OCI-LY7 (cell line): ENCODE measurements at regions not wholly inside any gene's neighbourhood (a gene's known extent, or its start where the extent isn't known, plus 50 kb on each side); places are given as distances from the start of the nearest gene placed in this dataset.

Experiments
- BruUV-seq: library from RNA; stranded (reverse); fragments of 400-500 nt; replicated peaks from 2 replicates; lab custom pipeline; 2021; lab: Mats Ljungman, UMichigan
- CTCF ChIA-PET: fragments of 300-600 bp; sonication (Branson Sonifier 250); formaldehyde crosslinking; loops from one replicate; lab custom pipeline; 2022; ENCODE audit warnings: antibody characterized with exemption; ENCODE audit not compliant: unreplicated experiment; lab: Charles Lee
- POLR2A ChIA-PET: fragments of 300-600 bp; sonication (Branson Sonifier 250); formaldehyde crosslinking; loops from one replicate; lab custom pipeline; 2022; ENCODE audit warnings: antibody characterized with exemption; lab: Charles Lee
- DNase-seq: peaks from one replicate; pipeline ENCODE4 v3.0.0-alpha.2; 2015; ENCODE audit warnings: low spot score
- H2AFZ ChIP-seq: fragments of 200-600 bp; sonication (generic), shearing (Covaris generic); 2 replicates; pipeline ENCODE4 v1.6.1; 2014; ENCODE audit warnings: mild to moderate bottlenecking, antibody characterized with exemption, low read length, moderate library complexity
- H3K27ac ChIP-seq: fragments of 200-600 bp; sonication (generic); 2 replicates; pipeline ENCODE4 v1.5.1; 2014; ENCODE audit warnings: mixed run types, low read depth, mild to moderate bottlenecking, moderate library complexity, low read length, inconsistent platforms; ENCODE audit not compliant: poor library complexity, severe bottlenecking
- H3K36me3 ChIP-seq: fragments of 200-600 bp; sonication (generic); 2 replicates; pipeline ENCODE4 v1.6.1; 2014; ENCODE audit warnings: mild to moderate bottlenecking, antibody characterized with exemption, low read length, moderate library complexity, mixed read lengths; ENCODE audit not compliant: insufficient read depth
- H3K4me1 ChIP-seq: fragments of 200-600 bp; sonication (generic); 2 replicates; pipeline ENCODE4 v1.5.1; 2014; ENCODE audit warnings: mild to moderate bottlenecking, low read length; ENCODE audit not compliant: insufficient read depth, poor library complexity, severe bottlenecking
- H3K4me2 ChIP-seq: fragments of 200-600 bp; sonication (generic); 2 replicates; pipeline ENCODE4 v1.6.1; 2014; ENCODE audit warnings: mild to moderate bottlenecking, low read length
- H3K4me3 ChIP-seq: fragments of 200-600 bp; sonication (generic); 2 replicates; pipeline ENCODE4 v1.5.1; 2014; ENCODE audit warnings: mild to moderate bottlenecking, low read depth, low read length; ENCODE audit not compliant: poor library complexity, severe bottlenecking
- H3K79me2 ChIP-seq: fragments of 200-600 bp; sonication (generic); 2 replicates; pipeline ENCODE4 v1.6.1; 2016; ENCODE audit warnings: low read depth, mild to moderate bottlenecking, low read length, moderate library complexity, mixed read lengths; ENCODE audit not compliant: insufficient read depth
- H3K9me2 ChIP-seq: fragments of 200-600 bp; sonication (generic); 2 replicates; pipeline ENCODE4 v1.6.1; 2016; ENCODE audit warnings: mild to moderate bottlenecking, low read length, mixed read lengths; ENCODE audit not compliant: insufficient read depth
- H3K9me3 ChIP-seq: fragments of 200-600 bp; sonication (generic); 2 replicates; pipeline ENCODE4 v1.6.1; 2014; ENCODE audit warnings: mild to moderate bottlenecking, mixed run types, low read length, mixed read lengths
- H4K20me1 ChIP-seq: fragments of 200-600 bp; sonication (generic); 2 replicates; pipeline ENCODE4 v1.6.1; 2014; ENCODE audit warnings: mild to moderate bottlenecking, antibody characterized with exemption, low read length, moderate library complexity, mixed read lengths; ENCODE audit not compliant: insufficient read depth
- CTCF ChIP-seq: fragments of 200-600 bp; sonication (generic); conservative IDR thresholded peaks from 2 replicates; pipeline ENCODE4 v1.5.1; 2014; ENCODE audit warnings: mild to moderate bottlenecking, antibody characterized with exemption, low read length, moderate library complexity, mixed read lengths
- EZH2phosphoT487 ChIP-seq: fragments of 200-600 bp; sonication (generic); IDR thresholded peaks from 2 replicates; pipeline ENCODE4 v1.6.1; 2018; ENCODE audit warnings: low read depth, borderline replicate concordance, mild to moderate bottlenecking, mixed run types, antibody characterized with exemption, low read length, moderate library complexity, mixed read lengths
- intact Hi-C: fragments of 100-400 bp; cut with micrococcal nuclease; formaldehyde crosslinking; loops from one replicate; pipeline ENCODE4 v1.10.0; 2022; ENCODE audit not compliant: unreplicated experiment

GRCh38 chrX:39063037-39063436 is 261.8 kb downstream of the MID1IP1 start:
- CTCF ChIA-PET, result no interaction called here
- POLR2A ChIA-PET, result interaction anchor here (0.6 kb wide), 1 partner anchor 603 kb away, joined by 6 read pairs; no protein-coding TSS in a partner anchor
- Histone ChIP-seq H3K9me2 (no peaks in the 10 kb centered on the region), H3K4me2 (no peak overlapping the region), H3K27ac (no peak overlapping the region), H3K79me2 (no peaks in the 10 kb centered on the region), H3K36me3 (no peaks in the 10 kb centered on the region), H4K20me1 (no peaks in the 10 kb centered on the region), H2AFZ (no peak overlapping the region), H3K4me3 (no peak overlapping the region), H3K4me1 (no peaks in the 10 kb centered on the region), H3K9me3 (no peaks in the 10 kb centered on the region)
- no peak for TF ChIP-seq CTCF
- no peak for TF ChIP-seq EZH2phosphoT487
- no peak for DNase-seq
- BruUV-seq, result no TSS peak
- intact Hi-C loops, result no loop called here

- Histone ChIP-seq H3K4me1 (no peaks in the 10 kb centered on the region), H3K4me3 (no peak overlapping the region), H3K9me3 (no peaks in the 10 kb centered on the region), H3K79me2 (no peaks in the 10 kb centered on the region), H4K20me1 (no peaks in the 10 kb centered on the region), H3K9me2 (no peaks in the 10 kb centered on the region), H3K4me2 (no peak overlapping the region), H3K27ac (no peak overlapping the region), H3K36me3 (no peaks in the 10 kb centered on the region), H2AFZ (no peak overlapping the region)
- ChIA-PET POLR2A (no interaction called here), CTCF (no interaction called here)
- no TSS peak for BruUV-seq
- TF ChIP-seq CTCF (no peak), EZH2phosphoT487 (no peak)
- no peak for DNase-seq
- intact Hi-C loops, result no loop called here
These were observed 262.4 kb downstream of the MID1IP1 start for GRCh38 chrX:39063702-39064101.

- Histone ChIP-seq H3K9me3 (no peaks in the 10 kb centered on the region), H3K27ac (no peak overlapping the region), H3K79me2 (no peaks in the 10 kb centered on the region), H3K36me3 (no peaks in the 10 kb centered on the region), H3K4me3 (no peak overlapping the region), H3K4me1 (no peaks in the 10 kb centered on the region), H2AFZ (no peak overlapping the region), H4K20me1 (no peaks in the 10 kb centered on the region), H3K4me2 (no peak overlapping the region), H3K9me2 (no peaks in the 10 kb centered on the region)
- DNase-seq, result no peak
- no peak for TF ChIP-seq CTCF
- TF ChIP-seq EZH2phosphoT487, result no peak
- ChIA-PET CTCF (no interaction called here), POLR2A (no interaction called here)
- intact Hi-C loops, result no loop called here
- BruUV-seq, result no TSS peak
These were observed 264.0 kb downstream of the MID1IP1 start for GRCh38 chrX:39065051-39065871.
